ENCODE measurements at regions not wholly inside any gene's neighbourhood (a gene's known extent, or its start where the extent isn't known, plus 50 kb on each side); places are given as distances from the start of the nearest gene placed in this dataset.

DNA sequence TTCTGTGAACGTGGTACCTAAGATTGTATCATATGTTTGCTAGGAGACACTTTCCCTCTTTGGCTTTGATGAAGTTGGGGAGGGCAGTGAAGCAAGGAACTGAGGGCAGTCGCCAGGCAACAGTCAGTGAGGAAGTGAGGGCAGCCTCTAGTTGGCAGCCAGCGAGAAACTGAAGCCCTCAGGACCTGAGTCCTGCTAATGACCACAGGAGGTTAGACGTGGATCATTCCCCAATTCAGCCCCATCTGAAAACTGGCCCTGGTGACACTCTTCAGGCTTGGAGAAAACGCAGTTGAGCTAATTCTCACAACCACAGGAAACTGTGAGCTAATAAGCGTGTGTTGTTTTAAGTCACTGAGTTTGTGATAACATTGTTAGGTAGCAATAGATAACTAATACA lies 84.5 kb upstream of the REG3G start:
- TF ChIP-seq, protein P1, sequence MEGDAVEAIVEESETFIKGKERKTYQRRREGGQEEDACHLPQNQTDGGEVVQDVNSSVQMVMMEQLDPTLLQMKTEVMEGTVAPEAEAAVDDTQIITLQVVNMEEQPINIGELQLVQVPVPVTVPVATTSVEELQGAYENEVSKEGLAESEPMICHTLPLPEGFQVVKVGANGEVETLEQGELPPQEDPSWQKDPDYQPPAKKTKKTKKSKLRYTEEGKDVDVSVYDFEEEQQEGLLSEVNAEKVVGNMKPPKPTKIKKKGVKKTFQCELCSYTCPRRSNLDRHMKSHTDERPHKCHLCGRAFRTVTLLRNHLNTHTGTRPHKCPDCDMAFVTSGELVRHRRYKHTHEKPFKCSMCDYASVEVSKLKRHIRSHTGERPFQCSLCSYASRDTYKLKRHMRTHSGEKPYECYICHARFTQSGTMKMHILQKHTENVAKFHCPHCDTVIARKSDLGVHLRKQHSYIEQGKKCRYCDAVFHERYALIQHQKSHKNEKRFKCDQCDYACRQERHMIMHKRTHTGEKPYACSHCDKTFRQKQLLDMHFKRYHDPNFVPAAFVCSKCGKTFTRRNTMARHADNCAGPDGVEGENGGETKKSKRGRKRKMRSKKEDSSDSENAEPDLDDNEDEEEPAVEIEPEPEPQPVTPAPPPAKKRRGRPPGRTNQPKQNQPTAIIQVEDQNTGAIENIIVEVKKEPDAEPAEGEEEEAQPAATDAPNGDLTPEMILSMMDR (IDR thresholded peaks at IDR 0.05; ENCODE audit: insufficient read depth, low read length), result no peak
- TF ChIP-seq POLR2AphosphoS5 (IDR thresholded peaks at IDR 0.05; ENCODE audit: low read depth), result no peak
